ENCODE measurements at regions not wholly inside any gene's neighbourhood (a gene's known extent, or its start where the extent isn't known, plus 50 kb on each side); places are given as distances from the start of the nearest gene placed in this dataset.

GRCh38 chrY:19015213-19015612, 241.7 kb upstream of the HSFY2 start:
- H3K27me3 Mint-ChIP-seq (ENCODE audit: unreplicated experiment) = no peaks in the 10 kb centered on the region
- H3K27ac Mint-ChIP-seq (ENCODE audit: unreplicated experiment) = no peak overlapping the region
- H3K4me3 Mint-ChIP-seq (ENCODE audit: unreplicated experiment) = no peak overlapping the region
- DNase-seq (ENCODE audit: low spot score) = no peak
- H3K4me1 Mint-ChIP-seq (ENCODE audit: unreplicated experiment) = peaks cover 6% of the 10 kb centered on the region
- no peaks in the 10 kb centered on the region for H3K9me3 Mint-ChIP-seq (ENCODE audit: unreplicated experiment)
- TF ChIP-seq, protein P1, sequence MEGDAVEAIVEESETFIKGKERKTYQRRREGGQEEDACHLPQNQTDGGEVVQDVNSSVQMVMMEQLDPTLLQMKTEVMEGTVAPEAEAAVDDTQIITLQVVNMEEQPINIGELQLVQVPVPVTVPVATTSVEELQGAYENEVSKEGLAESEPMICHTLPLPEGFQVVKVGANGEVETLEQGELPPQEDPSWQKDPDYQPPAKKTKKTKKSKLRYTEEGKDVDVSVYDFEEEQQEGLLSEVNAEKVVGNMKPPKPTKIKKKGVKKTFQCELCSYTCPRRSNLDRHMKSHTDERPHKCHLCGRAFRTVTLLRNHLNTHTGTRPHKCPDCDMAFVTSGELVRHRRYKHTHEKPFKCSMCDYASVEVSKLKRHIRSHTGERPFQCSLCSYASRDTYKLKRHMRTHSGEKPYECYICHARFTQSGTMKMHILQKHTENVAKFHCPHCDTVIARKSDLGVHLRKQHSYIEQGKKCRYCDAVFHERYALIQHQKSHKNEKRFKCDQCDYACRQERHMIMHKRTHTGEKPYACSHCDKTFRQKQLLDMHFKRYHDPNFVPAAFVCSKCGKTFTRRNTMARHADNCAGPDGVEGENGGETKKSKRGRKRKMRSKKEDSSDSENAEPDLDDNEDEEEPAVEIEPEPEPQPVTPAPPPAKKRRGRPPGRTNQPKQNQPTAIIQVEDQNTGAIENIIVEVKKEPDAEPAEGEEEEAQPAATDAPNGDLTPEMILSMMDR (IDR thresholded peaks at IDR 0.05; ENCODE audit: unreplicated experiment) = no peak
- no peaks in the 10 kb centered on the region for H3K36me3 Mint-ChIP-seq (ENCODE audit: low read depth, unreplicated experiment)

DNA sequence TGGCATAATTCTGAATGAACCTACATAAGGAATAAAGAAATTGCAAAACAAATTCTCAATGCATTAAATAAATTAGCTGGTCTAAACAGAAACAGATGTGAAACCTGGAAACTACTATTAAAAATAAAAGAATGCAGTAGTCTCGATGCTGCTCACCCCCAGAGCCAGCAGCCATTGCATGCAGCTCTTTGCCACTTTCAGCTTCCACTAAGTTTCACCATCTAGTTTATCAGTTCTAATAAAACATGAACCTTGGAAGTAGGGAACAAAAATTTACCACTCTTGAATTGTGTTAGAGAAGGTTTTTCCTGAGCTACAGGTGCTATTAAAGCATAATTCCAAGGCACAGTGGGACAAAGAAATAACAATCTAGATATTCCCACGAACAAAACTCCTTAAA, 239.4 kb upstream of the HSFY2 start:
- no peaks in the 10 kb centered on the region for H3K36me3 Mint-ChIP-seq (ENCODE audit: low read depth, unreplicated experiment)
- H3K27me3 Mint-ChIP-seq (ENCODE audit: unreplicated experiment) = no peaks in the 10 kb centered on the region
- TF ChIP-seq, protein P1 (IDR thresholded peaks at IDR 0.05; ENCODE audit: unreplicated experiment) = no peak
- H3K4me3 Mint-ChIP-seq (ENCODE audit: unreplicated experiment) = no peak overlapping the region
- DNase-seq (ENCODE audit: low spot score) = no peak
- peaks cover 6% of the 10 kb centered on the region for H3K4me1 Mint-ChIP-seq (ENCODE audit: unreplicated experiment)
- no peaks in the 10 kb centered on the region for H3K9me3 Mint-ChIP-seq (ENCODE audit: unreplicated experiment)
- no peak overlapping the region for H3K27ac Mint-ChIP-seq (ENCODE audit: unreplicated experiment)

- TF ChIP-seq, protein P1 (IDR thresholded peaks at IDR 0.05; ENCODE audit: unreplicated experiment) = no peak
- no peak overlapping the region for H3K4me3 Mint-ChIP-seq (ENCODE audit: unreplicated experiment)
- H3K9me3 Mint-ChIP-seq (ENCODE audit: unreplicated experiment) = no peaks in the 10 kb centered on the region
- no peak for DNase-seq (ENCODE audit: low spot score)
- no peak overlapping the region for H3K27ac Mint-ChIP-seq (ENCODE audit: unreplicated experiment)
- no peaks in the 10 kb centered on the region for H3K27me3 Mint-ChIP-seq (ENCODE audit: unreplicated experiment)
- peaks cover 6% of the 10 kb centered on the region for H3K4me1 Mint-ChIP-seq (ENCODE audit: unreplicated experiment)
- H3K36me3 Mint-ChIP-seq (ENCODE audit: low read depth, unreplicated experiment) = no peaks in the 10 kb centered on the region
These were observed 238.1 kb upstream of the HSFY2 start for GRCh38 chrY:19011605-19012090.

DNA sequence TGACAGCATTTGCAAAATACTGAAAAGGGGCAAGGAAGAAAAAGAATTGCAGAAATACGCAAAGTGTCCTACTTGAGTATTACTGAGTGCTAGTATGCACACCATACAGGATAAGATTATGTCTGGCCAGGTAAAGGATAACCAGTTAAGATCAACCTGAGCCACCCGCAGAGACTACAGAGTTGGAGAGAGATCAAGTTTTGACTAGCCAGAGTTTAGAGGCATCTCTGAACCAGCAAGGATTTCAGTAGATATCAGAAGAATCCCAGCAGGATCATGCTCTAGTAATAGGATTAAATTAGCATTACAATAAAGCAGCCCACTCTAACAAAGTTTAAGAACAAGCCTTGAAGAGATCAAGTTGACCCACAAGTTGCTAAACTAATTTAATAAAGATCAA, 232.7 kb upstream of the HSFY2 start:
- Mint-ChIP-seq H3K36me3 (ENCODE audit: low read depth, unreplicated experiment) (no peaks in the 10 kb centered on the region), H3K9me3 (ENCODE audit: unreplicated experiment) (no peaks in the 10 kb centered on the region), H3K4me1 (ENCODE audit: unreplicated experiment) (peaks cover under 1% of the 10 kb centered on the region), H3K27ac (ENCODE audit: unreplicated experiment) (no peak overlapping the region), H3K4me3 (ENCODE audit: unreplicated experiment) (no peak overlapping the region), H3K27me3 (ENCODE audit: unreplicated experiment) (no peaks in the 10 kb centered on the region)
- DNase-seq (ENCODE audit: low spot score) = no peak
- TF ChIP-seq, protein P1 (IDR thresholded peaks at IDR 0.05; ENCODE audit: unreplicated experiment) = no peak

- H3K4me3 Mint-ChIP-seq (ENCODE audit: unreplicated experiment) = no peak overlapping the region
- no peak overlapping the region for H3K27ac Mint-ChIP-seq (ENCODE audit: unreplicated experiment)
- no peak for DNase-seq (ENCODE audit: low spot score)
- H3K9me3 Mint-ChIP-seq (ENCODE audit: unreplicated experiment) = no peaks in the 10 kb centered on the region
- H3K4me1 Mint-ChIP-seq (ENCODE audit: unreplicated experiment) = no peaks in the 10 kb centered on the region
- no peaks in the 10 kb centered on the region for H3K27me3 Mint-ChIP-seq (ENCODE audit: unreplicated experiment)
- TF ChIP-seq, protein P1 (IDR thresholded peaks at IDR 0.05; ENCODE audit: unreplicated experiment) = no peak
- no peaks in the 10 kb centered on the region for H3K36me3 Mint-ChIP-seq (ENCODE audit: low read depth, unreplicated experiment)
These were observed 232.0 kb upstream of the HSFY2 start for GRCh38 chrY:19005579-19005978.

All from endothelial cell (in vitro differentiated cells).